Activated CD4-positive, alpha-beta T cell treated with anti-CD3 and anti-CD28 coated beads for 24 hours (primary cell): ENCODE measurements at regions not wholly inside any gene's neighbourhood (a gene's known extent, or its start where the extent isn't known, plus 50 kb on each side); places are given as distances from the start of the nearest gene placed in this dataset.
"Not testable (repeated sequence)": the region's sequence is repeated elsewhere in the genome, so short reads cannot be mapped to it uniquely, and the experiment has no call there.

Experiments used
- DNase-seq, 2 donors: peaks; one replicate each; pipeline ENCODE4 v3.0.0-alpha.2; 2020; ENCODE audit warnings: low read depth in 2 of 2

DNA sequence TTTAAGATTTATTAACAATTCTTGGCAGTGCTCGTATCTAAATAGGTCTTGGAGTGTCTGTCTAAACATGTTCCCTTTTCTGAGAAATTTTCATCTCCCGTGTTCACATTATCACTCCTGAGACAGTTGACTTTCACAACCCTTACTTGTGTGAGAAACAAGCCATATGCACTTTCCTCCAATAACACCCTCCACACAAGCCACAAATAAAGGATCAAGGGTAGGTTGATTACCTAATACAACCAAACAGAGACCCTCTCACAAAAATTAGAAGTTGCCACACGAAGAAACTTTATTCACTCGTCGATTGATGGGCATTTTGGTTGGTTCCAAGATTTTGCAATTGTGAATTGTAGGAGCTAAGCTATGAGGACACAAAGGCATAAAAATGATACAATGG lies 763.9 kb downstream of the TRAM1L1 start:
- DNase-seq = no peak

DNA sequence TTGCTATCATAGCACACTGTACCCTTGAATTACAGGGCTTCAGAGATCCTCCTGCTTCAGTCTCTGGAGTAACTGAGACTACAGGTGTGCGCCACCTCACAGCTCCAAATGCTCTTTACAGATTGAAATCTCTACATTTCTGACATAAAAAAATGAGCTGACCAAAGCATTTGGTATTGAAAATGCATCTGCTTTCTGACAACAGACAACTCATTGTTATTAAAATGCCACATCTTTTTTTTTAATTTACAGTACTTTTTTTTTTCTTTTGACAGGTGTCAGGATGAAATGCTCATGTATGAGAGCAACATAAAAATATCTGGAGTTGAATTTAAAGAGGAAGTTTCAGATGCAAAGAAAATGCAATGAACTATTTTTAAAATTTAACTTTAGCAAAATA lies 764.5 kb downstream of the TRAM1L1 start:
- no peak for DNase-seq

DNA sequence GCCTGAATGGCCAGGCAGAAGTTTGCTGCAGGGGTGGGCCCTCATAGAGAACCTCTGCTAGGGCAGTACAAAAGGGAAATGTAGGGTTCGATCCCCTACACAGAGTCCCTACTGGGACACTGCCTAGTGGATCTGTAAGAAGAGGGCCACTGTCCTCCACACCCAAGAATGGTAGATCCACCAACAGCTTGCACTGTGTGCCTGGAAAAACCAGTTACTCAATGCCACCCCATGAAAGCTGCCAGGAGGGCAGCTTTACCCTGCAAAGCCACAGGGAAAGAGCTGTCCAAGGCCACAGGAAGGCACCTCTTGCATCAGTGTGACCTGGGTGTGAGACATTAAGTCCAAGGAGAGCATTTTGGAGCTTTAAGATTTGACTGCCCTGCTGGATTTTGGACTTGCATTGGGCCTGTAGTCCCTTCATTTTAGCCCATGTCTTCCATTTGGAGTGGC lies 781.6 kb downstream of the TRAM1L1 start:
- no peak for DNase-seq

DNA sequence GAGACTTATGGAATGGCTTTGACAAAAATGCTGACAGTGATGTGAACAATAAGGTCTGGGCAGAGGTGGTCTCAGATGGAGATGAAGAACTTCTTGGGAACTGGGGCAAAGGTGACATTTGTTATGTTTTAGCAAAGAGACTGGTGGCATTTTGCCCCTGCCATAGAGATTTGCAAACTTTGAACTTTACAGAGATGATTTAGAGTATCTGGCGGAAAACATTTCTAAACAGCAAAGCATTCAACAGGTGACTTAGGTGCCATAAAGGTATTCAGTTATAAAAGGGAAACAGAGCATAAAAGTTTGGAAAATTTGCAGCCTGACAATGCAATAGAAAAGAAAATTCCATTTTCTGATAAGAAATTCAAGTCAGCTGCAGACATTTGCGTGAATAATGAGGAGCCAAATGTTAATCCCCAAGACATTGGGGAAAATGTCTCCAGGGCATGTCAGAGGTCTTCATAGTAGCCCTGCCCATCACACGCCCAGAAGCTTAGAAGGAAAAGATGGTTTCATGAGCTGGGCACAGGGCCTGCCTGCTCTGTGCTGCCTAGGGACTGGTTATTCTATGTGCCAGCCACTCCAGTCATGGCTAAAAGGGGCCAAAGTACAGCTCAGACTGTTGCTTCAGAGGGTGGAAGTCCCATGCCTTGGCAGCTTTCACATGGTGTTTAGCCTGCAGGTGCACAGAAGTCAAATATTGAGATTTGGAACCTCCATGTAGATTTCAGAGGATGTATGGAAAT lies 782.2 kb downstream of the TRAM1L1 start:
- DNase-seq = no peak

DNA sequence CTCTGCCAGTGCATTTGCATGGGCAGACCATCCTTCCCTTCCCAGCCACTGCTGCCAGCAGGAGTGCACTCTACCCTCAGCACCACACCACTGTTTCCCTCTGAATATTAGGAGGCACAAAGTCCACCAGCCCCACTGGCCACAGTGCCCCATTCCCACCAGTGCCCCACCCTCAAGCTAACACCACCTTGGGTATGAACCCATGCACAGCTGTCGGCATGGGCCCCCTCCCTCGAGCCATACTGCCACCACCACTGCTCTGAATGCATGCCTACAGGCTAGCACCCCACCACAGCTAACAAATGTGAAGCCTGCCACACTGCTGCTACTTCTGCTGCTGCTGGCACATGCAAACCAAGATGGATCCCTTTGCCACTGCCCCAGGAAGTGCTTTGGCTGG lies 810.4 kb downstream of the TRAM1L1 start:
- DNase-seq = no peak

DNA sequence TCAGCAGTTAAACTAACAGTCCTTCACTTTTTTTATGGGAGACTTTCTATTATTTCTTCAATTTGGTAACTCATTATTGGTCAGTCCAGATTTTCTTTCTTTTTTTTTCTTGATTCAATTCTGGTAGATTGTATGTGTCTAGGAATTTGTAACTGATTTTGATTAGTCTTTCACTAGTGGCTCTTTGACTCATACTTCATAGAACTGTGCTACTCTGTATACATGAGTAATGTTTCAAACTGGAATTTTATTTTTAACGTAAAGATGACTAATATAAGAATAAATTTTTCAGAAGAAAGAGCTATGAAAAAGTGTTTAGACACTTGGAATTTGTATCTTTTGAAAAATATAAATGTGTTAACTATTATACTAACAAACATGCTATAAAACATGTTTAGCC lies 813.0 kb downstream of the TRAM1L1 start:
- DNase-seq = no peak

DNA sequence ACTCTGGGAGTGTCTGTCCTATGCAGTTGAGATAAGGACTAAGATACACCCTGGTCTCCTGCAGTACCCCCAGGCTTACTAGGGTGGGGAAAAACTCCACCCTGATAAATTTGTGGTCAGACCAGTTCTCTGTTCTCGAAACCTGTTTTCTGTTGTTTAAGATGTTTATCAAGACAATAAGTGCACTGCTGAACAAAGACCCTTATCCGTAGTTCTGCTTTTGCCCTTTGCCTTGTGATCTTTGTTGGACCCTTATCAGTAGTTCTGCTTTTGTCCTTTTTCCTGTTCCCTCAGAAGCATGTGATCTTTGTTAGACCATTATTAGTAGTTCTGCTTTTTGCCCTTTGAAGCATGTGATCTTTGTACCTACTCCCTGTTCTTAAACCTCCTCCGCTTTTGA lies 824.4 kb downstream of the TRAM1L1 start:
- not testable (repeated sequence) for DNase-seq

DNA sequence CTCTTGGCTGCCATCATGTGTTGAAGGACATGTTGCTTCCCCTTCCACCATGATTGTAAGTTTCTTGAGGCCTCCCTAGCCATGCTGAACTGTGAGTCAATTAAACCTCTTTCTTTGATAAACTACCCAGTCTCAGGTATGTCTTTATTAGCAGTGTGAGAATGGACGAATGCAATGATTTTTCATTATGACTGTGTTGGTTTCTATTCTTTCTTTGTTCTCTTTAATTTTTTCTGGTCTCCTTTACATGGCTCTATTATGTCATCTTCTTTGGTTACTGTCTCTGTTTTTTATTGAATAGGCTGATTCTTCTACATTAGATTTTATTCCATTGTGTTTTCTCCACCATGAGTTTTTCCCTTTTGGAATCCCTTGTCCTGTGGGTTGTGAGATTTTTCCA lies 840.6 kb downstream of the TRAM1L1 start:
- DNase-seq = no peak

DNA sequence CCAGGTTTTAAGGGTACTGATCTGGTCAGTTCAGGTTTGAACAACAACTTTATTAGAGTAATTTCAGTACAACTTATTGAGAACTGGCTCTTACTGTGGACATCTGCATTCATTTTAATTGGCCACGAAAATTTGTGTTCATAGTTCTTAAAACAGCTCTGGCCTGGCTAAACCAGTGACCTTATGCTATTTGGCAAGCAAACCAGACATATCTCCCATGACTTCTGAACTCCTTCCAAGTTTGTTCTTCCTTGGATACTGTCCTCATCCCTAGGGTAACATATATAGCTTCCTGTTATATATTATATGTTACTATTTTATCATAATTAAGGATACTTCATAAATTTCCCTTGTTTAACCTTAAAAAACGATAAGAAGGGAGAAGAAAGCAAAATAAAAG lies 841.9 kb downstream of the TRAM1L1 start:
- no peak for DNase-seq

DNA sequence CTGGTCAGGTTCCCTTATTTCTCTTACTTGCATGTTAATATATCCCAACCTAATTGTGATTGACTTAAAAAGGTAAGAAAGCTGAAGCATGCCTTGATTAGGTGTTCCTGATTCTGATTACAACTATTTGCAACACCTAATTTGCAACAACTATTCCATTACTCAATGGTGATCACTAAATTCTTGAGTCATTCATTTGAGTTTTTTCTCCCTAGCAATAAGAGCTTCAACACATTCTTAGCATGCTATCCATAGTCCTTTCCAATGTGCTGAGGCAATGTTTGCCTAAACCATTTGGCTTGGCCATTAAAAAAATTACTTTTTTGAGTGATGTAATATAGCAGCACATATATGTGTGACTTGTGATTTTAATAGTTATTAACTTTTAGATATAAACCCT lies 851.4 kb downstream of the TRAM1L1 start:
- DNase-seq = no peak

DNA sequence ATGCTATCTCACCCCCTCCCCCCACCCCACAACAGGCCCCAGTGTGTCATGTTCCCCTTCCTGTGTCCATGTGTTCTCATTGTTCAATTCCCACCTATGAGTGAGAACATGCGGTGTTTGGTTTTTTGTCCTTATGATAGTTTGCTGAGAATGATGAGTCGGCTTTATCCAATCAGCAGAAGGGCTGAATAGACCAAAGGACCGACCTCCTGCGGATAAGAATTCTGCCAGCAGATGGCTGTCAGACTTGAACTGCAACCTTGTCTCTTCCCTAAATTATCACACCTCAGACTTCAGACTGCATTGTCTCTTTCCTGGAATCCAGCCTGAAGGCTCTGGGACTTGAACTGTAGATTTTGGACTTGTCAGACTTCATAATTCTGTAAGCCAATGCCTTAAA lies 853.4 kb downstream of the TRAM1L1 start:
- DNase-seq = not testable (repeated sequence)

DNA sequence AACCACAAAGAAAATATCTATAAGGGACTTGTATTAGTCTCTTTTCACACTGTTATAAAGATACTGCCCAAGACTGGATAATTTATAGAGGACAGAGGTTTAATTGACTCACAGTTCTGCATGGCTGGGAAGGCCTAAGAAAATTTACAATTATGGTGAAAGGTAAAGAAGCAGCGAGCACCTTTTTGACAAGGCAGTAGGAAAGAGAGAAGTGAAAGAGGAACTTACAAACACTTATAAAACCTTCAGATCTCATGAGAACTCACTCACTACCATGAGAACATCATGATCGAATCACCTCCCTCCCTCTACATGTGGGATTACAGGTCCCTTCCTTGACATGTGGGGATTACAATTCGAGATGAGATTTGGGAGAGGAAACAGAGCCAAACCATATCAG lies 856.0 kb downstream of the TRAM1L1 start:
- DNase-seq = no peak

DNA sequence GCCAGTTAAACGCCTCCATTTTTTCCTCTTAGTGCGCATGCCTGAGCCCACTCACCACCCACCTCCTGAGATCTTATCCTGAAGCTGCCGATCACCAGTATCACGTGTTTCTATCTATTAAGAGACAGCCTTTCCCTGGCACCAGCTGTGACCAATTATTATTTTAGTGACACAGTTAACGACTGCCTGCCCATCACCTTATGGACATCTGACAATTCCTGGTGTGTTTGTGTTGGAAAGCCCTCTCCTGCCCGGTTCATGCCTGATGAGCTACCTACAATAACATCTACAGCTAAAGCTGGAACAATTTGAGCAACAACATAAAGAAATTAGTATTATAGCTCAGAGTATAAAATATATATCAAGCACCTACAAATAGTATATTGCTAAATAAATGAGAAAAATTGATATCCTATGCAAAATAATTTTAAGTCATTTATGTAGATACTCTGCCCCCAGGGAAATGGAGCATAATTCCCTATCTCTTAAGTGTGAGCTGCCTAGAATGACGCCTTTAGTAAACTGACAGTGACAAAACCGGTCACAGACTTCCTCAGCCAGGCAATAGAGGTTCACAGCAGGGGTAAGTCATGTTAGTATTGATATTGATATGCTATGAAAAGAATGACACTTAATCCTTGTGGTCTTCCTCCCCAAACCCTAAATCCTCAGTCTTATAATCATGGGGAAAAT lies 862.2 kb downstream of the TRAM1L1 start:
- no peak for DNase-seq

DNA sequence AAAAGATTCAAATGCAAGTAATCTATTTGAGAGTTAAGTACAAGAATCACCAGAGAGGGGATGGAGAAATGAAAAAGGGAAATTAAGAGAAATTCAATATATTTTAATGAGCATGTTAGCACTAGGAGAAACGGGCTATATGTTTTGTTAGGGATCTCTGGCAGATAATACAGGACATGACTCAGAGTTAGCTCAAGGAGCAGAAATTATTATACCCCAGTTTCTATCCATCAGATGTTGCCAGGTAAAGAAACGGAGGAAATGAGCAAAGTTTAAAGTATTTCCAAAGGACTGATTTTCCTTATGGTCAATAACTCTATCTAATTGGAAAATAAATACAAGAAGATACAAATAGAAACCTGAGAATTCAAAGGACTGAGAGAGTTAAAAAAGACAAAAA lies 867.6 kb downstream of the TRAM1L1 start:
- no peak for DNase-seq

DNA sequence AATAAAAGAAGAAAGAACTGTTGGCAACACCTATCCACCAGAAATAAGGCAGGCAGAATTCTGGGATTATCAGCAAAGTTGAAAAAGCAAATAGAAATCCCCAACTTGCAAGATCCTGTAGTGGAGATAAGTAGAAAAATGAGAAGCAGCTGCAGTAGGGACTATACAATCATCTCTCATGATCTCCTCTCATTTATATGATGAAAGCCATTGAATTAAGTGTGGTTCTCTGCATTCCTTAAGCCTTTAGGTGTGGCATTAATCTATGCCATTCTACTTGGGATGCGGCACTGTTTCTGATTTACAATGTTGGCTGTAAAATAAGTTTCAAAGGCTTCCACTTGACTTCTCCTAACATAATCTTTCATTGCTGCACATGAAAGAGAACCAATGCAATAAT lies 869.8 kb downstream of the TRAM1L1 start:
- no peak for DNase-seq

DNA sequence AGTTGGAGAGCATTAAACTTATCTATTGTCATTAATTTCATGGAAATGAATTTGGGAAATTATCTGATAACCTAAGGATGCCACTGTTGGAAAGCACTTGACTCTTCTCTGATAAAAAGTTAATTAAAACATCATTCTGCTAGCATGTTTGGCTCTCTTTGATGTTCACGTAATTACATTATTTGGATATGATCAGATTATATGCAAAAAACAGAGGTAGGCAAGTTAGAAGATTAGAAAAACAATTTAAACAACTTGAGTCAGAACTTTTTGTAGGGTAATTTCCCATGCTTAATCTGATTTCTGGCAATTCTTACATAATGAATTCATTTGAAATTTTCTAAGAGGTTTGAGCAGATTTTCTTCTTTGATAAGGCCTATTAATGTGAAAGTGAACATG lies 882.9 kb downstream of the TRAM1L1 start:
- no peak for DNase-seq

DNA sequence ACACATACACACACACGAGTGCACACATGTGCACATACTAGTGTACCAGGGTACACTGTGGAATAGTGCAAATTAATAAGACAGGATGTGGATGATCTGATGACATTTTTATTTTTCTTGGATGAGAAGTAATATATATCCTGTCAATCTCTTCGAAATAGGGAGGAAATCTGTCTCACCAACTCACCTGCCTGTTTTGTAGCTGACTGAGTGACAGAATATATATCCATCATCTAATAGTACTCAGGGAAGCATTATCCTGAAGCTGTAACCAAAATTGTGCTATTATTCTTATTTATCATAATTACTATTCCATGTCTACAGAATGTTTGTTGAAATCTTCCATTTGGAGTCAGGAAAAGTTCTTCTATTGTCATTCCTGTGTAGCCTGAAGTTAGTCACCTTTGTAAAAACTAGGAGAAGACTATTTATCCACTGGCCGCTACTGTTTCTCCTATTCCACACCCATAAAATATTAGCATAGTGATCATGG lies 888.0 kb downstream of the TRAM1L1 start:
- no peak for DNase-seq

DNA sequence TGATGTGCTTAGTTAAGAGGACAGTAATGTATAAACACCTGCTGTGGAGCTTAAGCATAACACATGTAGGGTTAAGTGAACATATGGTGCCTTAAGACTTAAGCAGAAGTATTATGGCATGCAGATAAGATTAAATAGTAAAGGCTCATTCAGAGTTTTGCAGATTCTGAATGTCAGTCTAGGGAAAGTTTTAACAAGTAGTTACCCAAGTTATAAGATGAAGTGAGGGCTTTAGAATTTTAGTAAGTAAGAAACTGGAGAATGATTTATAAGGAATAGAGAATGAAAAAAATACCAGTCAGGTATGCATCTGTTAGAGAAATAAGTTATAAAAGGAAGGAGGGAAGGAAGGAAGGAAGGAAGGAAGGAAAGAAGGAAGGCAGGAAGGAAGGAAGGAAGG lies 902.1 kb downstream of the TRAM1L1 start:
- DNase-seq = no peak

DNA sequence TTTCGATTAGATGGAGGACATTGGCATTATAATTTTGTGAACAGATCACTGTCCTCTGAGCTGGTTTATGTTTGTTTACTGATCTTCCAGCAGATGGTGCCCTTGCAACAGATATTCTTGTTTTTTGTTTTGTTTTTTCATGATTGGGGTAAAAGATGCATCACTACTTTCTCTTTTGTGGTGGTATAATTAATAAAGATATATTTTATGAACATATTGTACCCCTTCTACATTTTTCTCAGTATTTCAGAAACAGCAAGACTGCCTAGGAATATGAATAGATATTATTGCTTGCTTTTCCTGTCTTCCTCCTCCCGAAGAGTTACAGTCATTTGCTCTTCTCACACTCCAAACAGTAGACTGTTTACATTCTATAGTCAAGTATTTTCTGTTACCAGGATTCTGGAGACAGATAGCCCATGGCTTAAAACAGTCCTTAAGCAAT lies 905.2 kb downstream of the TRAM1L1 start:
- DNase-seq = no peak

DNA sequence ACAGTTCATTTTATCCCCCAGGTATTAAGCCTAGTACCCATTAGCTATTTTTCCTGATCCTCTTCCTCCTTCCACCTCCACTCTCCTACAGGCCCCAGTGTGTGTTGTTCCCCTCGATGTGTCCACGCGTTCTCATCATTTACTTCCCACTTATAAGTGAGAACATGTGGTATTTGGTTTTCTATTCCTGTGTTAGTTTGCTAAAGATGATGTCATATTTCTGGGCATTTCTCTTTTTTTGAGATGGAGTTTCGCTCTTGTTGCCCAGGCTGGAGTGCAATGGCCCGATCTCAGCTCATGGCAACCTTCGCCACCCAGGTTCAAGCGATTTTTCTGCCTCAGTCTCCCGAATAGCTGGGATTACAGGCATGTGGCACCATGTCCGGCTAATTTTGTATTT lies 934.0 kb downstream of the TRAM1L1 start:
- DNase-seq = not testable (repeated sequence)

DNA sequence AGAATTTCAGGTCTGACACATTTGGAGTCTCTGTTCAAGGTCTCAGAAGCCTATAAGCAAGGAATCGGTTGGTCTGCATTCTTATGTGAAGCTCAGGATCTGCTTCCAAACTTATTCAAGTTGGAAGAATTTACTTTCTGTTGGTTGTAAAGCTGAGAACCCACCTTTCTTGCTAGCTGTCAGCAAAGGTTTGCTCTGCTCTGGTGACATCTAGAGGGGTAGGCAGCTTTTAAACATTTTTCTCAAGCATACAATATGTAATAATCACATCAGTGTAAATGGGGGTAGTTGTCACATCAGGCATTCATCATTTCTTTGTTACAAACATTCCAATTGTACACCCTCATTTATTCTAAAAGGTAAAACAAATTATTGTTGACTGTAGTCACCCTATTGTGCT lies 935.2 kb downstream of the TRAM1L1 start:
- no peak for DNase-seq

DNA sequence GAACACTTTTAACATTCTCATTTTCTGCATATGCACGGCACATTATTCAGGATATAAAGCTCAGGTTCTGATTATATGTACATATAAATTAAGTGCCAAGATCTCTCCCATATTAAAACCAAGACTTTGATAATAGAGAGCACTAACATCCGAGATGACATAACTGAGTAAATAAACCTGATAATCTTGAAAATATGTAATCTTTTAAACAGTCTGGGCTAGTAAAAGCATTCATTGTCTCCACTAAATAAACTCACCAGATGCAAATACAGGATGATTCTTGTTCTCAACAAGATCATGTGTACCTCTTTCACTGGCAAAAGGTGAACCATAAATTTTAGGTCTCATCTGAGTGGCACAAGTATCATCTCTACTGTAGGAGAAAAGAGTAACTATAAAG lies 942.2 kb downstream of the TRAM1L1 start:
- no peak for DNase-seq

DNA sequence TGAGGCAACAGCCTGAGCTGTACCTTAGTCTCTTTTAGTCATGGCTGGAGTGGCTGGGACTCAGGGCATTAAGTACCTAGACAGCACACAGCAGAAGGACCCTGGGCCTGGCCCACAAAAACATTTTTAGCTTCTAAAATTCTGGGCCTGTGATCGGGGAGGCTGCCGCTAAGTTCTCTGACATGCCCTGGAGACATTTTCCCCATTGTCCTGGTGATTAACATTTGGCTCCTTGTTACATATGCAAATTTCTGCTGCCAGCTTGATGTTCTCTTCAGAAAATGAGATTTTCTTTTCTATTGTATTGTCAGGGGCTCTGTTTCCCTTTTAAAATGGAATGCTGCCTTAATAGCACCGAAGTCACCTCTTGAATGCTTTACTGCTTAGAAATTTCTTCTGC lies 952.4 kb downstream of the TRAM1L1 start:
- no peak for DNase-seq
